ENCODE measurements at regions not wholly inside any gene's neighbourhood (a gene's known extent, or its start where the extent isn't known, plus 50 kb on each side); places are given as distances from the start of the nearest gene placed in this dataset.

GRCh38 chr20:3323398-3323797, 84.1 kb downstream of the DNAAF9 start:
- TF ChIP-seq CTCF (IDR thresholded peaks at IDR 0.05): no peak
- Histone ChIP-seq H3K4me2 (ENCODE audit: low read length) (no peak overlapping the region), H3K27me3 (ENCODE audit: control insufficient read depth, insufficient read depth, low read length) (no peaks in the 10 kb centered on the region), H3K9me3 (ENCODE audit: control insufficient read depth, low read length) (no peaks in the 10 kb centered on the region), H3K36me3 (ENCODE audit: control insufficient read depth, insufficient read depth, low read length) (no peaks in the 10 kb centered on the region), H2AFZ (no peak overlapping the region), H3K4me1 (no peaks in the 10 kb centered on the region), H3K79me2 (no peaks in the 10 kb centered on the region), H3K4me3 (ENCODE audit: low read depth, low read length) (no peak overlapping the region), H3K27ac (no peak overlapping the region), H3K9ac (no peak overlapping the region)

GRCh38 chr20:3318226-3318884, 79.4 kb upstream of the SLC4A11 start:
- Histone ChIP-seq H3K36me3 (ENCODE audit: control insufficient read depth, insufficient read depth, low read length) (no peaks in the 10 kb centered on the region), H2AFZ (no peak overlapping the region), H3K27ac (no peak overlapping the region), H3K9ac (no peak overlapping the region), H3K9me3 (ENCODE audit: control insufficient read depth, low read length) (no peaks in the 10 kb centered on the region), H3K79me2 (no peaks in the 10 kb centered on the region), H3K27me3 (ENCODE audit: control insufficient read depth, insufficient read depth, low read length) (no peaks in the 10 kb centered on the region), H3K4me3 (ENCODE audit: low read depth, low read length) (no peak overlapping the region), H3K4me1 (peaks cover 7% of the 10 kb centered on the region), H3K4me2 (ENCODE audit: low read length) (no peak overlapping the region)
- no peak for TF ChIP-seq CTCF (IDR thresholded peaks at IDR 0.05)

- Histone ChIP-seq H3K36me3 (ENCODE audit: control insufficient read depth, insufficient read depth, low read length) (no peaks in the 10 kb centered on the region), H3K4me2 (ENCODE audit: low read length) (no peak overlapping the region), H3K27me3 (ENCODE audit: control insufficient read depth, insufficient read depth, low read length) (no peaks in the 10 kb centered on the region), H2AFZ (no peak overlapping the region), H3K4me1 (peaks cover 12% of the 10 kb centered on the region), H3K79me2 (no peaks in the 10 kb centered on the region), H3K4me3 (ENCODE audit: low read depth, low read length) (no peak overlapping the region), H3K9ac (no peak overlapping the region), H3K27ac (no peak overlapping the region), H3K9me3 (ENCODE audit: control insufficient read depth, low read length) (no peaks in the 10 kb centered on the region)
- TF ChIP-seq CTCF (IDR thresholded peaks at IDR 0.05): no peak
These were observed 77.1 kb upstream of the SLC4A11 start for GRCh38 chr20:3316136-3316535.

- no peaks in the 10 kb centered on the region for H3K27me3 ChIP-seq (ENCODE audit: control insufficient read depth, insufficient read depth, low read length)
- H3K36me3 ChIP-seq (ENCODE audit: control insufficient read depth, insufficient read depth, low read length): no peaks in the 10 kb centered on the region
- no peak overlapping the region for H3K4me3 ChIP-seq (ENCODE audit: low read depth, low read length)
- H3K4me2 ChIP-seq (ENCODE audit: low read length): no peak overlapping the region
- H3K27ac ChIP-seq: no peak overlapping the region
- H2AFZ ChIP-seq: no peak overlapping the region
- no peaks in the 10 kb centered on the region for H3K9me3 ChIP-seq (ENCODE audit: control insufficient read depth, low read length)
- H3K4me1 ChIP-seq: peaks cover 12% of the 10 kb centered on the region
- H3K79me2 ChIP-seq: no peaks in the 10 kb centered on the region
- no peak for TF ChIP-seq CTCF (IDR thresholded peaks at IDR 0.05)
- no peak overlapping the region for H3K9ac ChIP-seq
These were observed 76.1 kb upstream of the SLC4A11 start for GRCh38 chr20:3315136-3315535.

GRCh38 chr20:3314391-3314790, 75.4 kb upstream of the SLC4A11 start:
- Histone ChIP-seq H3K79me2 (no peaks in the 10 kb centered on the region), H3K9ac (no peak overlapping the region), H3K9me3 (ENCODE audit: control insufficient read depth, low read length) (no peaks in the 10 kb centered on the region), H3K27ac (no peak overlapping the region), H3K4me3 (ENCODE audit: low read depth, low read length) (no peak overlapping the region), H3K4me1 (peaks cover 12% of the 10 kb centered on the region), H3K4me2 (ENCODE audit: low read length) (no peak overlapping the region), H2AFZ (no peak overlapping the region), H3K36me3 (ENCODE audit: control insufficient read depth, insufficient read depth, low read length) (no peaks in the 10 kb centered on the region), H3K27me3 (ENCODE audit: control insufficient read depth, insufficient read depth, low read length) (no peaks in the 10 kb centered on the region)
- TF ChIP-seq CTCF (IDR thresholded peaks at IDR 0.05): no peak
